Transverse colon (tissue), 4 donors: ENCODE measurements at regions not wholly inside any gene's neighbourhood (a gene's known extent, or its start where the extent isn't known, plus 50 kb on each side); places are given as distances from the start of the nearest gene placed in this dataset.
"Not testable (repeated sequence)": the region's sequence is repeated elsewhere in the genome, so short reads cannot be mapped to it uniquely, and the experiment has no call there.

Source experiments
- DNase-seq: peaks from one replicate; pipeline ENCODE4 v3.0.0-alpha.2; 2019
- H3K27ac ChIP-seq, 4 donors: fragments of 200-600 bp; sonication (generic); 2 replicates each; pipeline ENCODE4 v1.5.1; 2016 to 2018; ENCODE audit warnings: inconsistent platforms in 4 of 4
- H3K27me3 ChIP-seq: fragments of 200-600 bp; sonication (generic); 2 replicates; pipeline ENCODE4 v1.5.1; 2017; ENCODE audit warnings: inconsistent platforms
- H3K36me3 ChIP-seq, 4 donors: fragments of 200-600 bp; sonication (generic); 2 replicates each; pipeline ENCODE4 v1.5.1; 2017 to 2019; ENCODE audit warnings: inconsistent platforms in 4 of 4
- H3K4me1 ChIP-seq, 4 donors: fragments of 200-600 bp; sonication (generic); 2 replicates each; pipeline ENCODE4 v1.5.1; 2017 to 2020; ENCODE audit warnings: inconsistent platforms in 4 of 4
- H3K4me3 ChIP-seq, 4 donors: fragments of 200-600 bp; sonication (generic); 1 replicate in 1 of 4; 2 replicates in 3 of 4; pipeline versions ENCODE4 v1.5.1 to v1.6.1; 2017 to 2019; ENCODE audit warnings: inconsistent platforms in 4 of 4
- H3K9me3 ChIP-seq, 2 donors: fragments of 200-600 bp; sonication (generic); 2 replicates each; pipeline ENCODE4 v1.5.1; 2017 to 2019; ENCODE audit warnings: inconsistent platforms in 2 of 2
- CTCF ChIP-seq, 5 experiments: fragments of 200-600 bp in 3 of 5; fragments of 450-650 bp in 2 of 5; sonication (generic) in 3 of 5; IDR thresholded peaks; 1 replicate in 2 of 5; 2 replicates in 3 of 5; pipeline ENCODE4 v1.5.1; 2016 to 2017; ENCODE audit warnings: antibody characterized with exemption in 5 of 5, inconsistent platforms in 3 of 5, mild to moderate bottlenecking in 2 of 5, moderate library complexity in 1 of 5
- EP300 ChIP-seq: sonication (generic); formaldehyde crosslinking; IDR thresholded peaks from one replicate; pipeline ENCODE4 v1.6.1; 2017; ENCODE audit warnings: antibody characterized with exemption, low read depth
- POLR2A ChIP-seq: fragments of 450-650 bp; IDR thresholded peaks from one replicate; pipeline ENCODE4 v1.6.1; 2016; ENCODE audit warnings: antibody characterized with exemption, mild to moderate bottlenecking, moderate library complexity
- POLR2AphosphoS5 ChIP-seq, 3 donors: sonication (generic); formaldehyde crosslinking; IDR thresholded peaks; one replicate each; pipeline ENCODE4 v1.6.1; 2016; ENCODE audit warnings: antibody characterized with exemption in 3 of 3
- WGBS, 2 donors: methylation state at CpG; one replicate each; pipeline ENCODE4 v1.1.5; 2018; ENCODE audit warnings: low coverage in 1 of 2; 5-methylcytosine and 5-hydroxymethylcytosine counted together
- in situ Hi-C, 4 donors: fragments of 200-750 bp; cut with MboI; loops; one replicate each; pipeline versions ENCODE4 v1.15.0 to v1.15.1; 2017; ENCODE audit warnings: low sequenced_read_pairs in 3 of 4, low pct_ligation_motif_present in 1 of 4, low pct_unique_long_range_greater_than_20kb in 1 of 4
- intact Hi-C: fragments of 100-400 bp; cut with DNase I; formaldehyde crosslinking; loops from one replicate; pipeline ENCODE4 v1.15.1; 2023; ENCODE audit warnings: low total_unique reads

- in situ Hi-C loops = no loop called here
- WGBS, 2 donors = 75 to 85% methylated on average over 7 to 10 of the region's 10 CpGs
Observed at GRCh38 chr6:145562771-145563615, 172.3 kb downstream of the EPM2A start.

GRCh38 chr6:145564553-145564952 lies 170.8 kb downstream of the EPM2A start:
- Histone ChIP-seq H3K4me3 (no peak overlapping the region), H3K27me3 (no peaks in the 10 kb centered on the region), H3K27ac (no peak overlapping the region), H3K36me3 (no peaks in the 10 kb centered on the region), H3K4me1 (no peaks in the 10 kb centered on the region), H3K9me3 (no peaks in the 10 kb centered on the region)
- intact Hi-C loops (no loop called here), in situ Hi-C loops (no loop called here)
- no peak for DNase-seq
- TF ChIP-seq CTCF (IDR thresholded peaks at IDR 0.05) (no peak), POLR2AphosphoS5 (IDR thresholded peaks at IDR 0.05) (no peak), POLR2A (no peak), EP300 (no peak)

More at GRCh38 chr6:145562771-145563615, 172.3 kb downstream of the EPM2A start:
- no peaks in the 10 kb centered on the region for H3K9me3 ChIP-seq
- no peak overlapping the region for H3K4me3 ChIP-seq
- no peaks in the 10 kb centered on the region for H3K27me3 ChIP-seq
- no peak overlapping the region for H3K27ac ChIP-seq
- no peak for TF ChIP-seq EP300
- TF ChIP-seq POLR2A = no peak
- TF ChIP-seq CTCF (IDR thresholded peaks at IDR 0.05) = no peak
- no peak for TF ChIP-seq POLR2AphosphoS5 (IDR thresholded peaks at IDR 0.05)
- no peak for DNase-seq
- no peaks in the 10 kb centered on the region for H3K36me3 ChIP-seq
- intact Hi-C loops = no loop called here
- no peaks in the 10 kb centered on the region for H3K4me1 ChIP-seq

GRCh38 chr6:145567684-145568252 lies 167.6 kb downstream of the EPM2A start:
- 80% methylated on average over 1 of the region's 1 CpG; no CpG with 5 or more reads in 1 of the 2 donors for WGBS, 2 donors
- H3K27ac ChIP-seq = no peak overlapping the region
- H3K4me3 ChIP-seq = no peak overlapping the region
- no peaks in the 10 kb centered on the region for H3K4me1 ChIP-seq
- H3K9me3 ChIP-seq = no peaks in the 10 kb centered on the region
- no peaks in the 10 kb centered on the region for H3K27me3 ChIP-seq
- in situ Hi-C loops (no loop called here), intact Hi-C loops (no loop called here)
- no peaks in the 10 kb centered on the region for H3K36me3 ChIP-seq
- no peak for DNase-seq
- no peak for TF ChIP-seq POLR2A
- TF ChIP-seq POLR2AphosphoS5 (IDR thresholded peaks at IDR 0.05) = no peak
- no peak for TF ChIP-seq EP300
- no peak for TF ChIP-seq CTCF (IDR thresholded peaks at IDR 0.05)

- TF ChIP-seq POLR2AphosphoS5 (IDR thresholded peaks at IDR 0.05) (no peak), EP300 (no peak), CTCF (IDR thresholded peaks at IDR 0.05) (no peak), POLR2A (no peak)
- WGBS, 2 donors = 61 to 66% methylated on average over 2 to 3 of the region's 3 CpGs
- Histone ChIP-seq H3K4me1 (no peaks in the 10 kb centered on the region), H3K36me3 (no peaks in the 10 kb centered on the region), H3K4me3 (no peak overlapping the region), H3K27ac (no peak overlapping the region), H3K9me3 (peaks cover 0 to under 1% of the 10 kb centered on the region in 2 donors), H3K27me3 (no peaks in the 10 kb centered on the region)
- intact Hi-C loops = no loop called here
- in situ Hi-C loops = no loop called here
- no peak for DNase-seq
Observed at GRCh38 chr6:145569140-145569539, 166.2 kb downstream of the EPM2A start.

- H3K36me3 ChIP-seq, in situ Hi-C loops, H3K4me3 ChIP-seq, DNase-seq, H3K27ac ChIP-seq, H3K4me1 ChIP-seq, intact Hi-C loops, H3K27me3 ChIP-seq: not testable (repeated sequence)
- WGBS, 2 donors = 40 to 68% methylated on average over 1 of the region's 1 CpG
- H3K9me3 ChIP-seq = peaks cover 0 to 13% of the 10 kb centered on the region in 2 donors
Observed at GRCh38 chr6:145570336-145570735, 165.0 kb downstream of the EPM2A start.

GRCh38 chr6:145574269-145574668 lies 161.1 kb downstream of the EPM2A start:
- WGBS, 2 donors = 100% methylated on average over 1 of the region's 1 CpG; no CpG with 5 or more reads in 1 of the 2 donors
- H3K36me3 ChIP-seq, H3K4me3 ChIP-seq, H3K4me1 ChIP-seq, in situ Hi-C loops, DNase-seq, H3K27ac ChIP-seq, intact Hi-C loops, H3K27me3 ChIP-seq: not testable (repeated sequence)
- H3K9me3 ChIP-seq = peaks cover 8 to 17% of the 10 kb centered on the region in 2 donors
